Fibroblast of the aortic adventitia (primary cell): ENCODE measurements at regions not wholly inside any gene's neighbourhood (a gene's known extent, or its start where the extent isn't known, plus 50 kb on each side); places are given as distances from the start of the nearest gene placed in this dataset. TPM values are rescaled to one million over a fixed set of nuclear protein-coding genes. Genes with fewer than 3 reads are reported as not detected.
"Not testable (repeated sequence)": the region's sequence is repeated elsewhere in the genome, so short reads cannot be mapped to it uniquely, and the experiment has no call there.

Experiments
- DNase-seq: peaks from one replicate; pipeline ENCODE4 v3.0.0-alpha.2; 2010; ENCODE audit warnings: low read depth
- H3K4me3 ChIP-seq: 2 replicates; pipeline ENCODE4 v1.5.1; 2011; ENCODE audit warnings: low read depth, mild to moderate bottlenecking, control low read depth, low read length, moderate library complexity
- small RNA-seq: library from RNA; depleted of rRNA; stranded (forward); fragments of <200 nt; gene quantifications from one replicate; pipeline ENCODE3, GENCODE V24; 2012
- TF ChIP-seq, protein P1 (sequence below): IDR thresholded peaks from 2 replicates; pipeline ENCODE4 v1.5.1; 2011; ENCODE audit warnings: mild to moderate bottlenecking, low read length, control low read depth, inconsistent platforms; ENCODE audit not compliant: insufficient read depth

DNA sequence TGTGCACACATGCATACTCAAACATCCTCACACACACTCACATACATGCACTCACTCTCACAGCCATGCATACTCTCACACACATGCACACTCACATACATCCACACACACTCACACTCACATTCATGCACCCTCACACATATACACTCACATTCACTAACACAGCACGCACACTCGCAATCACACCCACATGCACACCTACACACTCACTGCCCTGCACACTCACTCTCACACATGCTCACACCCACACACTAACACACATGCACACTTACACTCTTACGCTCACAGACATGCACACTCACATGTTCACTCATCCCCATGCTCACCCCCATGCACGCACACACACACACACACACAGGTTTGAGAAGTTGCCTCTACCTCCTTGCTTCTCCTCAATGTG is 63.2 kb upstream of the SFSWAP start:
- TF ChIP-seq, protein P1, sequence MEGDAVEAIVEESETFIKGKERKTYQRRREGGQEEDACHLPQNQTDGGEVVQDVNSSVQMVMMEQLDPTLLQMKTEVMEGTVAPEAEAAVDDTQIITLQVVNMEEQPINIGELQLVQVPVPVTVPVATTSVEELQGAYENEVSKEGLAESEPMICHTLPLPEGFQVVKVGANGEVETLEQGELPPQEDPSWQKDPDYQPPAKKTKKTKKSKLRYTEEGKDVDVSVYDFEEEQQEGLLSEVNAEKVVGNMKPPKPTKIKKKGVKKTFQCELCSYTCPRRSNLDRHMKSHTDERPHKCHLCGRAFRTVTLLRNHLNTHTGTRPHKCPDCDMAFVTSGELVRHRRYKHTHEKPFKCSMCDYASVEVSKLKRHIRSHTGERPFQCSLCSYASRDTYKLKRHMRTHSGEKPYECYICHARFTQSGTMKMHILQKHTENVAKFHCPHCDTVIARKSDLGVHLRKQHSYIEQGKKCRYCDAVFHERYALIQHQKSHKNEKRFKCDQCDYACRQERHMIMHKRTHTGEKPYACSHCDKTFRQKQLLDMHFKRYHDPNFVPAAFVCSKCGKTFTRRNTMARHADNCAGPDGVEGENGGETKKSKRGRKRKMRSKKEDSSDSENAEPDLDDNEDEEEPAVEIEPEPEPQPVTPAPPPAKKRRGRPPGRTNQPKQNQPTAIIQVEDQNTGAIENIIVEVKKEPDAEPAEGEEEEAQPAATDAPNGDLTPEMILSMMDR, result no peak
- DNase-seq, result no peak
- no peak overlapping the region for H3K4me3 ChIP-seq

DNA sequence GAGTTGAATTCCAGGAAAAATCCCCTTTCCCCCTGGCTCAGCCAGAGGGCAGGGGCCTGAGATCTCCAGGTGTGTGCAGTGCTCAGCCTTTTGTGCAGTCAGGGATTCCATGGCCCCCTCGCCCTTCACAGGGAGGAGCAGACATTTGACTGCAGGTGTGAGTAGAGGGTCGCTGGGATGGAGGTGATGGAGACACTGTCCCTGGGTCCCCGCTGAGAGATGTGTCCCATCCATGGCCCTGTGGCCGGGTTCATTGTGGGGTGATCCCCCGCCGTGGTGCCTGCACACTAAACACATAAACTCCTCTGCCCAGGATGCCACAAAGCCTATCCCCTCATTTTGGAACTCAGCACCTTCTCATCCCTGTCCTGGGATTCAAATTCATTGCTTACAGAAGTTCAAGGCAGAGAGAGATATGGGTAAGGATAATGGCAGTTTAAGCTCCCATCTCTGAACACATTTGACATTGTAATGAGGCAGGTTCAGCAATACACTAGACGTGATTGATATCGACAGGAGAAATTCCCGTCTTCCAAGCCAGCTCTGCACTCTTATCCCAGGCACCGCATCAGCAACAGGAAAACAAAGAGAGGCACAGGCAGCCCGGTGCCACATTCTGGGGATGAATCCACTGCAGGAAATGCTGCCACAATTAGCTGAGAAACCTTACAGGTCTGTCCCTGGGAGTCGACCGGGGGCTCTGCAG is 55.3 kb upstream of the SFSWAP start:
- DNase-seq, H3K4me3 ChIP-seq: not testable (repeated sequence)

DNA sequence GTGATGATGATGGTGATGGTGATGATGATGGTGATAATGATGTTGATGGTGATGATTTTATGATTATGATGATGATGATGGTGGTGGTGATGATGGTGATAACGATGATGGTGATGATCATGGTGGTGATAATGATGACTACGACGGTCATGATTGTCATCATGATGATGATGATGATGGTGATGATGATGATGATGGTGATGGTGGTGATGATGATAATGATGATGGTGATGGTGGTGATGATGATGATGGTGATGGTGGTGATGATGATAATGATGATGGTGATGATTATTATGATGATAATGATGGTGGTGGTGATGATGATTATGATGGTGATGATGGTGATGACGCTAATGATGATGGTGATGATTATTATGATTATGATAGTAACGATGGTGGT is 54.1 kb upstream of the SFSWAP start:
- not testable (repeated sequence) for H3K4me3 ChIP-seq, DNase-seq

DNA sequence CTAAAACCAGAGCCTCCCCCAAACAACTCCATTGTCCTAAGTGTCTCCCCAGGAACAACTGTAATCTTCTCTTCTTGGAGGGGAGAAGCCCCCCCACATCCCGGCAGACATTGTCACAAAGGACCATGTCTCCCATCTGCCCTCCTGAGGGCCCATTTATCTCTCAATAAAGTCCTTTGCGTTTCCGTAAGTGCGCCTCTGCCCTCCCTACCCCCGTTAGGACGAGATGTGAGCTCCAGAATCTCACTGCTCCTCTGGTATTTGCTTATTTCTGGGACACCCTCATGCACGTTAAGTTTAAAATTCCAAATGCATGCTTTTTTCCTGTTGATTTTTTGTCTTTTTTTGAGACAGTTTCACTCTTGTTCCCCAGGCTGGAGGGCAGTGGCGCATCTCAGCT is 52.3 kb upstream of the SFSWAP start:
- not testable (repeated sequence) for DNase-seq, H3K4me3 ChIP-seq

DNA sequence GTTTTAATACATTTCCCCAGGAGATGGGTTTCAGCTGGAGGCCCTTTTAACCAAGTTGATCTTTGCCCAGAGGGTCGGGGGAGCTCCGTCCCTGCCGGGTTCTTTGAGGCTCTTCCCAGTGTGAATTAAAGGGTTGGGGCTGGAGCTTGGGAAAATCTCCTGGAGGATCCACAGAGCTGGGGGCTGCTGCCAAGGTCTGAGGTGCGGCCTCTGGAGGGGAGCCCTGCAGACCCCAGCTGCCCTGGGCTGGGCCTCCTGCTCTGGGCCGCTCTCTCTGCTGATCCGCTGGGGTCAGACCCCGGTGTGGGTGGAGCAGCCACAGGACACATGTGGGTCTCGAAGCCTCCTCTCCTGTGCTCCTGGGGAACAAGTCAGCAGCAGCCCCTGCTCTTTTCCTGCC is 51.4 kb upstream of the SFSWAP start:
- not testable (repeated sequence) for H3K4me3 ChIP-seq, DNase-seq

DNA sequence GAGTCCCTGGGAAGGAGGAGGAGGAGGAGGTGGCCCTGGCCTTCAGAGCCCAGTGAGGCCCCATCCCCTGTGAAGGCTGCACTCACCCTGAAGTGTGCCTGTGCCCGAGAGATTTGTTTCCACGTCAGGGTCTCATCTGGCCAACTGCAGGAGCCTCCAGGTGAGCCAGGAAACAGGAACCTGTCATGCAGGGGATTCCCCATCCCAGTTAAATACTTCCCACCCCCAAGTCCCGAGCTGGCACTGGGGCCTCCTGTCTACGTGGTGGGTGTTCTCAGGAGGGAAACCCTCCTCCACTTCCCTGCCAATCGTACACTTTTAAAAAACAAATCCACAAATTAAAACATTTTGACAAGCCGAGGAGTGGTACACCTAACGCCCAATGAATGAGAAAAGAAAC is 50.9 kb upstream of the SFSWAP start:
- H3K4me3 ChIP-seq, DNase-seq: not testable (repeated sequence)

DNA sequence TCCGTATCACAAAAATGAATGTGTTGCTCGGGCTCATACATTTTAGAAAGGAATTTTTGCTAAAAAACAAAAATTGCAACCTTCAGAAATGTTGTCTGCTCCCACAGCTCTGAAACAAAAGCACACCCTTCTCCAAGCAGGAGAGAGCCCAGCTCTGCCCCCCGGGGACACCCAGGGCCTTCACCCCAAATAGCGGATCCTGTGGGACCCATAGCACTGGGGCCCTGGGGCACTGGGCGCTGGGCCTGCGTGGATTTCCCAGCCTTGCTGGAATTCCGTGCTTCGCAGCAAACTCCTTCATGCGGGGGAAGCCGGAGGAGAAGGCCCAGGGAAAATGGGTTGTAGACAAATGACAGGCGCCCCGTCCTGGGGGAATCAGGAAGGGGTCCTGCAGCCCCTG is 50.5 kb upstream of the SFSWAP start:
- not testable (repeated sequence) for DNase-seq, H3K4me3 ChIP-seq

Small RNA genes lying in the stretch of these regions (small RNA-seq; reads per million reads assigned to genes)
- gene AC140063.1, result not detected
- not detected for gene RNA5SP376
